SK-N-SH treated with all-trans-retinoic acid at 6 μM for 48 hours (cell line): ENCODE measurements at regions not wholly inside any gene's neighbourhood (a gene's known extent, or its start where the extent isn't known, plus 50 kb on each side); places are given as distances from the start of the nearest gene placed in this dataset.
"Not testable (repeated sequence)": the region's sequence is repeated elsewhere in the genome, so short reads cannot be mapped to it uniquely, and the experiment has no call there.

ENCODE experiments used
- ATAC-seq: fragments of 200-7000 bp; cut with Tn5 transposase; 3 replicates; pipeline ENCODE4 v1.9.1; 2020; ENCODE audit warnings: mild to moderate bottlenecking, moderate library complexity
- ARNTL ChIP-seq: fragments of 450-650 bp; formaldehyde crosslinking; IDR thresholded peaks from 2 replicates; pipeline ENCODE4 v1.5.0; 2020; ENCODE audit warnings: low read depth, mild to moderate bottlenecking, moderate library complexity, borderline replicate concordance
- CREB5 ChIP-seq: fragments of 250-450 bp; sonication (Bioruptor Pico); IDR thresholded peaks from 2 replicates; pipeline ENCODE4 v1.5.1; 2020; ENCODE audit warnings: low read depth, mild to moderate bottlenecking, moderate library complexity
- CSDC2 ChIP-seq: fragments of 250-450 bp; sonication (Bioruptor Pico); IDR thresholded peaks from 2 replicates; pipeline ENCODE4 v1.5.0; 2020; ENCODE audit warnings: mild to moderate bottlenecking, moderate library complexity
- ESRRG ChIP-seq: fragments of 250-450 bp; sonication (Bioruptor Pico); IDR thresholded peaks from 2 replicates; pipeline ENCODE4 v1.6.1; 2021; ENCODE audit warnings: mild to moderate bottlenecking
- ISL1 ChIP-seq: fragments of 250-450 bp; sonication (Bioruptor Pico); IDR thresholded peaks from 2 replicates; pipeline ENCODE4 v2.1.2; 2022; ENCODE audit warnings: mild to moderate bottlenecking, moderate library complexity
- OSR1 ChIP-seq: fragments of 250-450 bp; sonication (Bioruptor Pico); IDR thresholded peaks from 2 replicates; pipeline ENCODE4 v1.8.0; 2022; ENCODE audit warnings: moderate library complexity, mild to moderate bottlenecking, inconsistent platforms
- PATZ1 ChIP-seq: fragments of 250-450 bp; sonication (Bioruptor Pico); IDR thresholded peaks from 2 replicates; pipeline ENCODE4 v1.8.0; 2020; ENCODE audit warnings: mild to moderate bottlenecking, moderate library complexity, borderline replicate concordance
- PPARA ChIP-seq: fragments of 250-450 bp; sonication (Bioruptor Pico); IDR thresholded peaks from 2 replicates; pipeline ENCODE4 v1.5.0; 2020; ENCODE audit warnings: mild to moderate bottlenecking, borderline replicate concordance
- RARB ChIP-seq: fragments of 250-450 bp; sonication (Bioruptor Pico); IDR thresholded peaks from 2 replicates; pipeline ENCODE4 v1.8.0; 2021; ENCODE audit warnings: mild to moderate bottlenecking, moderate library complexity
- SNAI2 ChIP-seq: fragments of 250-450 bp; sonication (Bioruptor Pico); IDR thresholded peaks from 2 replicates; pipeline ENCODE4 v1.5.0; 2020; ENCODE audit warnings: mild to moderate bottlenecking, moderate library complexity
- TCF4 ChIP-seq: fragments of 250-450 bp; sonication (Bioruptor Pico); IDR thresholded peaks from 2 replicates; pipeline ENCODE4 v1.8.0; 2021; ENCODE audit warnings: mild to moderate bottlenecking, moderate library complexity, borderline replicate concordance
- TOX ChIP-seq: fragments of 250-450 bp; sonication (Bioruptor Pico); IDR thresholded peaks from 2 replicates; pipeline ENCODE4 v1.8.0; 2021; ENCODE audit warnings: mild to moderate bottlenecking, moderate library complexity, borderline replicate concordance
- TSHZ2 ChIP-seq: fragments of 250-450 bp; sonication (Bioruptor Pico); IDR thresholded peaks from 2 replicates; pipeline ENCODE4 v1.5.0; 2020; ENCODE audit warnings: mild to moderate bottlenecking, moderate library complexity
- ZC3H10 ChIP-seq: fragments of 250-450 bp; sonication (Bioruptor Pico); IDR thresholded peaks from 2 replicates; pipeline ENCODE4 v1.5.1; 2021; ENCODE audit warnings: mild to moderate bottlenecking, moderate library complexity
- ZFP30 ChIP-seq: fragments of 450-650 bp; formaldehyde crosslinking; IDR thresholded peaks from 2 replicates; pipeline ENCODE4 v1.5.0; 2022; ENCODE audit warnings: mild to moderate bottlenecking, moderate library complexity
- ZNF70 ChIP-seq: fragments of 450-650 bp; formaldehyde crosslinking; IDR thresholded peaks from 2 replicates; pipeline ENCODE4 v1.5.0; 2020; ENCODE audit warnings: mild to moderate bottlenecking, moderate library complexity
- ZNF8 ChIP-seq: fragments of 450-650 bp; formaldehyde crosslinking; IDR thresholded peaks from 2 replicates; pipeline ENCODE4 v1.5.0; 2020; ENCODE audit warnings: mild to moderate bottlenecking, moderate library complexity
- TF ChIP-seq, protein P1 (sequence below): fragments of 250-450 bp; sonication (Bioruptor Pico); IDR thresholded peaks from 2 replicates; pipeline ENCODE4 v1.8.0; 2021; ENCODE audit warnings: low read depth, mild to moderate bottlenecking, moderate library complexity, borderline replicate concordance
- TF ChIP-seq, protein P2 (sequence below): fragments of 250-450 bp; sonication (Bioruptor Pico); IDR thresholded peaks from 2 replicates; pipeline ENCODE4 v1.5.1; 2021; ENCODE audit warnings: mild to moderate bottlenecking, moderate library complexity

DNA sequence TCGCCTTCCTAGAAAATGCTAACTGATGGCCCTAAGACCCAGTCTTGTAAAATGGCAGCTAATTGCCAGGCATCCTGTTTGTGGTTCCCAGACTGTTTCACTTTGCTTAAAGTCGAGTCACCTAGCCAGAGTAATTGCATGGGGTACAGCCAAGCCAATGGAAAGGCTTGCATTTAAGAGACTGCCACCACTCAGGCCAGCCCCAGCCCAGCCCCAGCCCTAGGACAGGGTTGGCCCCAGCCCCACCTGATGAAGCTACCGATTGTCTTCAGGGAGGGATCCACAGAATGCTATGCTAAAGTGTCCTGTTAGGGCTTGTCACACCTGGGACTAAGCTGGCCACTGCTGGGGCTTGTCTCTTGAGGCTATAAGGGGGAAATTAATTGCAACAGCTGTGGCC lies 194.6 kb upstream of the KLF3 start (continued):
- no peak for TF ChIP-seq PATZ1 (CRISPR knock-in tag)
- TF ChIP-seq TCF4, result no peak
- TF ChIP-seq ZNF8 (CRISPR knock-in tag), result no peak
- TF ChIP-seq RARB (CRISPR knock-in tag), result no peak
- TF ChIP-seq, all 23 proteins: peak for 0

- ATAC-seq, result no peak
- TF ChIP-seq SNAI2 (CRISPR knock-in tag) (no peak), ISL1 (CRISPR knock-in tag) (no peak), TSHZ2 (CRISPR knock-in tag) (no peak), PPARA (no peak), CREB5 (no peak), CSDC2 (CRISPR knock-in tag) (no peak), ZC3H10 (CRISPR knock-in tag) (no peak), TOX (CRISPR knock-in tag) (no peak)
- TF ChIP-seq, protein P1, sequence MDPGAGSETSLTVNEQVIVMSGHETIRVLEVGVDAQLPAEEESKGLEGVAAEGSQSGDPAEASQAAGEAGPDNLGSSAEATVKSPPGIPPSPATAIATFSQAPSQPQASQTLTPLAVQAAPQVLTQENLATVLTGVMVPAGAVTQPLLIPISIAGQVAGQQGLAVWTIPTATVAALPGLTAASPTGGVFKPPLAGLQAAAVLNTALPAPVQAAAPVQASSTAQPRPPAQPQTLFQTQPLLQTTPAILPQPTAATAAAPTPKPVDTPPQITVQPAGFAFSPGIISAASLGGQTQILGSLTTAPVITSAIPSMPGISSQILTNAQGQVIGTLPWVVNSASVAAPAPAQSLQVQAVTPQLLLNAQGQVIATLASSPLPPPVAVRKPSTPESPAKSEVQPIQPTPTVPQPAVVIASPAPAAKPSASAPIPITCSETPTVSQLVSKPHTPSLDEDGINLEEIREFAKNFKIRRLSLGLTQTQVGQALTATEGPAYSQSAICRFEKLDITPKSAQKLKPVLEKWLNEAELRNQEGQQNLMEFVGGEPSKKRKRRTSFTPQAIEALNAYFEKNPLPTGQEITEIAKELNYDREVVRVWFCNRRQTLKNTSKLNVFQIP (CRISPR knock-in tag), result no peak
Observed at GRCh38 chr4:38470735-38471262, 193.2 kb upstream of the KLF3 start.

DNA sequence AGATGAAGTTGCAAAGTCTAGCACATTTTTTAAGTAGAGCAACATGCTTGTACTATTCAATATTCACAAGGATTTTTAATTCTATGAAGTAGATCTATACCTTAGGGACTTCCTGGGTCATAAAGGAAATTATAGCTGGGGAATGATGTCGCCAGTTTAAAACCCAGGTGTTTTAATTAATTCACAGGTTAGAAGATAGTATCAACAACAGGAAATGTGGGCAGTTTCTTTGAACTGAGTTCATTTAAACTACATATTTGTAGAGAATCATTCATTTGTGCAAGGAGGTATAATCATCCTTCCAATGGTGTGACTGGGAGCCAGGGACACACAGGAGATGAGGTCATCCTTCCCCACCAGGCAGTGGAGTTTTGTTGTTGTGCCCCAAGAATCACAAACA lies 181.3 kb upstream of the KLF3 start:
- ATAC-seq, result no peak
- TF ChIP-seq SNAI2 (CRISPR knock-in tag) (no peak), ISL1 (CRISPR knock-in tag) (no peak), ZFP30 (CRISPR knock-in tag) (no peak), CREB5 (no peak), ZNF70 (no peak), CSDC2 (CRISPR knock-in tag) (no peak), TCF4 (no peak), ESRRG (no peak), PATZ1 (CRISPR knock-in tag) (no peak), TSHZ2 (CRISPR knock-in tag) (no peak), PPARA (no peak), ARNTL (CRISPR knock-in tag) (no peak), OSR1 (no peak), ZC3H10 (CRISPR knock-in tag) (no peak), TOX (CRISPR knock-in tag) (no peak)
- TF ChIP-seq, protein P2, sequence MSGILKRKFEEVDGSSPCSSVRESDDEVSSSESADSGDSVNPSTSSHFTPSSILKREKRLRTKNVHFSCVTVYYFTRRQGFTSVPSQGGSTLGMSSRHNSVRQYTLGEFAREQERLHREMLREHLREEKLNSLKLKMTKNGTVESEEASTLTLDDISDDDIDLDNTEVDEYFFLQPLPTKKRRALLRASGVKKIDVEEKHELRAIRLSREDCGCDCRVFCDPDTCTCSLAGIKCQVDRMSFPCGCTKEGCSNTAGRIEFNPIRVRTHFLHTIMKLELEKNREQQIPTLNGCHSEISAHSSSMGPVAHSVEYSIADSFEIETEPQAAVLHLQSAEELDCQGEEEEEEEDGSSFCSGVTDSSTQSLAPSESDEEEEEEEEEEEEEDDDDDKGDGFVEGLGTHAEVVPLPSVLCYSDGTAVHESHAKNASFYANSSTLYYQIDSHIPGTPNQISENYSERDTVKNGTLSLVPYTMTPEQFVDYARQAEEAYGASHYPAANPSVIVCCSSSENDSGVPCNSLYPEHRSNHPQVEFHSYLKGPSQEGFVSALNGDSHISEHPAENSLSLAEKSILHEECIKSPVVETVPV (CRISPR knock-in tag), result no peak
- TF ChIP-seq, protein P1 (CRISPR knock-in tag), result no peak
- TF ChIP-seq, all 23 proteins: peak for 0

GRCh38 chr4:38483628-38484027 lies 180.4 kb upstream of the KLF3 start:
- ATAC-seq, result not testable (repeated sequence)
